SK-N-SH treated with all-trans-retinoic acid at 6 μM for 48 hours (cell line): ENCODE measurements at regions not wholly inside any gene's neighbourhood (a gene's known extent, or its start where the extent isn't known, plus 50 kb on each side); places are given as distances from the start of the nearest gene placed in this dataset.

ENCODE experiments used
- ATAC-seq: fragments of 200-7000 bp; cut with Tn5 transposase; 3 replicates; pipeline ENCODE4 v1.9.1; 2020; ENCODE audit warnings: mild to moderate bottlenecking, moderate library complexity
- ARNTL ChIP-seq: fragments of 450-650 bp; formaldehyde crosslinking; IDR thresholded peaks from 2 replicates; pipeline ENCODE4 v1.5.0; 2020; ENCODE audit warnings: low read depth, mild to moderate bottlenecking, moderate library complexity, borderline replicate concordance
- BACH2 ChIP-seq: fragments of 250-450 bp; sonication (Bioruptor Pico); IDR thresholded peaks from 2 replicates; pipeline ENCODE4 v1.9.0; 2021; ENCODE audit warnings: mild to moderate bottlenecking, borderline replicate concordance
- CSDC2 ChIP-seq: fragments of 250-450 bp; sonication (Bioruptor Pico); IDR thresholded peaks from 2 replicates; pipeline ENCODE4 v1.5.0; 2020; ENCODE audit warnings: mild to moderate bottlenecking, moderate library complexity
- ESRRG ChIP-seq: fragments of 250-450 bp; sonication (Bioruptor Pico); IDR thresholded peaks from 2 replicates; pipeline ENCODE4 v1.6.1; 2021; ENCODE audit warnings: mild to moderate bottlenecking
- GLIS3 ChIP-seq: fragments of 250-450 bp; sonication (Bioruptor Pico); IDR thresholded peaks from 2 replicates; pipeline ENCODE4 v1.5.0; 2020; ENCODE audit warnings: mild to moderate bottlenecking, moderate library complexity
- ISL1 ChIP-seq: fragments of 250-450 bp; sonication (Bioruptor Pico); IDR thresholded peaks from 2 replicates; pipeline ENCODE4 v2.1.2; 2022; ENCODE audit warnings: mild to moderate bottlenecking, moderate library complexity
- OSR1 ChIP-seq: fragments of 250-450 bp; sonication (Bioruptor Pico); IDR thresholded peaks from 2 replicates; pipeline ENCODE4 v1.8.0; 2022; ENCODE audit warnings: moderate library complexity, mild to moderate bottlenecking, inconsistent platforms
- PPARA ChIP-seq: fragments of 250-450 bp; sonication (Bioruptor Pico); IDR thresholded peaks from 2 replicates; pipeline ENCODE4 v1.5.0; 2020; ENCODE audit warnings: mild to moderate bottlenecking, borderline replicate concordance
- RARB ChIP-seq: fragments of 250-450 bp; sonication (Bioruptor Pico); IDR thresholded peaks from 2 replicates; pipeline ENCODE4 v1.8.0; 2021; ENCODE audit warnings: mild to moderate bottlenecking, moderate library complexity
- SNAI2 ChIP-seq: fragments of 250-450 bp; sonication (Bioruptor Pico); IDR thresholded peaks from 2 replicates; pipeline ENCODE4 v1.5.0; 2020; ENCODE audit warnings: mild to moderate bottlenecking, moderate library complexity
- TCF4 ChIP-seq: fragments of 250-450 bp; sonication (Bioruptor Pico); IDR thresholded peaks from 2 replicates; pipeline ENCODE4 v1.8.0; 2021; ENCODE audit warnings: mild to moderate bottlenecking, moderate library complexity, borderline replicate concordance
- TOX ChIP-seq: fragments of 250-450 bp; sonication (Bioruptor Pico); IDR thresholded peaks from 2 replicates; pipeline ENCODE4 v1.8.0; 2021; ENCODE audit warnings: mild to moderate bottlenecking, moderate library complexity, borderline replicate concordance
- ZFP3 ChIP-seq: fragments of 250-450 bp; sonication (Bioruptor Pico); IDR thresholded peaks from 2 replicates; pipeline ENCODE4 v1.5.0; 2020; ENCODE audit warnings: mild to moderate bottlenecking, moderate library complexity
- ZFP30 ChIP-seq: fragments of 450-650 bp; formaldehyde crosslinking; IDR thresholded peaks from 2 replicates; pipeline ENCODE4 v1.5.0; 2022; ENCODE audit warnings: mild to moderate bottlenecking, moderate library complexity
- ZNF565 ChIP-seq: fragments of 450-650 bp; formaldehyde crosslinking; conservative IDR thresholded peaks from 2 replicates; pipeline ENCODE4 v1.5.0; 2020; ENCODE audit warnings: low read depth, mild to moderate bottlenecking, moderate library complexity
- ZNF70 ChIP-seq: fragments of 450-650 bp; formaldehyde crosslinking; IDR thresholded peaks from 2 replicates; pipeline ENCODE4 v1.5.0; 2020; ENCODE audit warnings: mild to moderate bottlenecking, moderate library complexity
- ZNF8 ChIP-seq: fragments of 450-650 bp; formaldehyde crosslinking; IDR thresholded peaks from 2 replicates; pipeline ENCODE4 v1.5.0; 2020; ENCODE audit warnings: mild to moderate bottlenecking, moderate library complexity
- TF ChIP-seq, protein P1 (sequence below): fragments of 250-450 bp; sonication (Bioruptor Pico); IDR thresholded peaks from 2 replicates; pipeline ENCODE4 v1.8.0; 2021; ENCODE audit warnings: low read depth, mild to moderate bottlenecking, moderate library complexity, borderline replicate concordance
- TF ChIP-seq, protein P2 (sequence below): fragments of 250-450 bp; sonication (Bioruptor Pico); IDR thresholded peaks from 2 replicates; pipeline ENCODE4 v1.5.1; 2021; ENCODE audit warnings: mild to moderate bottlenecking, moderate library complexity
- TF ChIP-seq, protein P3 (sequence below): fragments of 250-450 bp; sonication (Bioruptor Pico); IDR thresholded peaks from 2 replicates; pipeline ENCODE4 v1.5.0; 2020; ENCODE audit warnings: mild to moderate bottlenecking, moderate library complexity
- TF ChIP-seq, protein P4 (sequence below): fragments of 250-450 bp; sonication (Bioruptor Pico); IDR thresholded peaks from 2 replicates; pipeline ENCODE4 v1.5.1; 2020; ENCODE audit warnings: low read depth, mild to moderate bottlenecking, moderate library complexity
- TF ChIP-seq, protein P5 (sequence below): fragments of 250-450 bp; sonication (Bioruptor Pico); IDR thresholded peaks from 2 replicates; pipeline ENCODE4 v1.8.0; 2020; ENCODE audit warnings: mild to moderate bottlenecking, moderate library complexity, borderline replicate concordance

DNA sequence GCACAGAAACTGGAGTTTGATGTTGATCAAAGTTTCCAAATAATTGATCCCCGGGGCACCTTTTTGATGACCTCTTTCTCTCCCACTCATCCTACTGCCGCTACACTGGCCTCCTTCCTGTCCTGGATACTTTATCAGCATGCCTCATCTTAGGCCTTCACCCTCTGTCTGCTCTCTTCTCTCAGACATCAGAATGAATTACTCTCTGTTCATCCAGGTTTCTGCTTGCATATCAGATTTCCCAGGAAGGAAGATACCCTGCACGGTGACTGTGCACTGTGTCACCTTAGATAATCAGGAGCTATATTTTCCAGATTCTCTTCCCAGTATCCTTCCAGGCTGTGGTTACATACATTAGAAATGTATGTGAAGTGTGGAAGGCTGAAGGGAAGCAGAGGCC is 397.0 kb downstream of the DIRAS2 start:
- TF ChIP-seq, protein P1, sequence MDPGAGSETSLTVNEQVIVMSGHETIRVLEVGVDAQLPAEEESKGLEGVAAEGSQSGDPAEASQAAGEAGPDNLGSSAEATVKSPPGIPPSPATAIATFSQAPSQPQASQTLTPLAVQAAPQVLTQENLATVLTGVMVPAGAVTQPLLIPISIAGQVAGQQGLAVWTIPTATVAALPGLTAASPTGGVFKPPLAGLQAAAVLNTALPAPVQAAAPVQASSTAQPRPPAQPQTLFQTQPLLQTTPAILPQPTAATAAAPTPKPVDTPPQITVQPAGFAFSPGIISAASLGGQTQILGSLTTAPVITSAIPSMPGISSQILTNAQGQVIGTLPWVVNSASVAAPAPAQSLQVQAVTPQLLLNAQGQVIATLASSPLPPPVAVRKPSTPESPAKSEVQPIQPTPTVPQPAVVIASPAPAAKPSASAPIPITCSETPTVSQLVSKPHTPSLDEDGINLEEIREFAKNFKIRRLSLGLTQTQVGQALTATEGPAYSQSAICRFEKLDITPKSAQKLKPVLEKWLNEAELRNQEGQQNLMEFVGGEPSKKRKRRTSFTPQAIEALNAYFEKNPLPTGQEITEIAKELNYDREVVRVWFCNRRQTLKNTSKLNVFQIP (CRISPR knock-in tag) = no peak
- TF ChIP-seq BACH2 (no peak), ISL1 (CRISPR knock-in tag) (no peak), SNAI2 (CRISPR knock-in tag) (no peak), ARNTL (CRISPR knock-in tag) (no peak), PPARA (CRISPR knock-in tag) (no peak), ZFP3 (no peak), OSR1 (CRISPR knock-in tag) (no peak)
- TF ChIP-seq, protein P2, sequence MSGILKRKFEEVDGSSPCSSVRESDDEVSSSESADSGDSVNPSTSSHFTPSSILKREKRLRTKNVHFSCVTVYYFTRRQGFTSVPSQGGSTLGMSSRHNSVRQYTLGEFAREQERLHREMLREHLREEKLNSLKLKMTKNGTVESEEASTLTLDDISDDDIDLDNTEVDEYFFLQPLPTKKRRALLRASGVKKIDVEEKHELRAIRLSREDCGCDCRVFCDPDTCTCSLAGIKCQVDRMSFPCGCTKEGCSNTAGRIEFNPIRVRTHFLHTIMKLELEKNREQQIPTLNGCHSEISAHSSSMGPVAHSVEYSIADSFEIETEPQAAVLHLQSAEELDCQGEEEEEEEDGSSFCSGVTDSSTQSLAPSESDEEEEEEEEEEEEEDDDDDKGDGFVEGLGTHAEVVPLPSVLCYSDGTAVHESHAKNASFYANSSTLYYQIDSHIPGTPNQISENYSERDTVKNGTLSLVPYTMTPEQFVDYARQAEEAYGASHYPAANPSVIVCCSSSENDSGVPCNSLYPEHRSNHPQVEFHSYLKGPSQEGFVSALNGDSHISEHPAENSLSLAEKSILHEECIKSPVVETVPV (CRISPR knock-in tag) = no peak
- no peak for ATAC-seq

DNA sequence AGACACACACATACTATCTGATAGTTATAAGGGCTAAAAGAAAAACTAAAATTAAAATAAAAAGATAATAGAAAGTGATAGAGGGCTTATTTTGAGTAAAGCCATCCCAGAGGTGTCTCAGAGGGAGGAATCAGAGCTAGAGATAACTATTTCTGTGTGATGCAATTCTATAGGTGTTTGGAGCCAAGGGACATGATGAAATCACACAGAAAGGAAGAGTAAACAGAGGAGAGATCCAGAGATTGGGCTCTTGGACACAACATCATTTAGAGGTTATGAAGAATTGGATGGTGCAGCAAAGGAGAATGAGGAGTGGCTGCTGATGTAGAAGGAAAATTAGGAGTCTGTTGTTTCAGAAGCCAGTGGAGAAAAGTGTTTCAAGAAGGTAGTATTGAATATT is 393.5 kb downstream of the DIRAS2 start:
- TF ChIP-seq TOX = no peak
- TF ChIP-seq ZFP30 (CRISPR knock-in tag) = no peak
- TF ChIP-seq PPARA (CRISPR knock-in tag) = no peak
- no peak for TF ChIP-seq ESRRG (CRISPR knock-in tag)
- no peak for TF ChIP-seq OSR1 (CRISPR knock-in tag)
- no peak for TF ChIP-seq TCF4
- no peak for TF ChIP-seq CSDC2
- TF ChIP-seq ZNF70 (CRISPR knock-in tag) = no peak
- no peak for TF ChIP-seq GLIS3
- TF ChIP-seq, protein P1 (CRISPR knock-in tag) = no peak
- no peak for TF ChIP-seq ZNF565 (CRISPR knock-in tag)
- TF ChIP-seq, protein P3, sequence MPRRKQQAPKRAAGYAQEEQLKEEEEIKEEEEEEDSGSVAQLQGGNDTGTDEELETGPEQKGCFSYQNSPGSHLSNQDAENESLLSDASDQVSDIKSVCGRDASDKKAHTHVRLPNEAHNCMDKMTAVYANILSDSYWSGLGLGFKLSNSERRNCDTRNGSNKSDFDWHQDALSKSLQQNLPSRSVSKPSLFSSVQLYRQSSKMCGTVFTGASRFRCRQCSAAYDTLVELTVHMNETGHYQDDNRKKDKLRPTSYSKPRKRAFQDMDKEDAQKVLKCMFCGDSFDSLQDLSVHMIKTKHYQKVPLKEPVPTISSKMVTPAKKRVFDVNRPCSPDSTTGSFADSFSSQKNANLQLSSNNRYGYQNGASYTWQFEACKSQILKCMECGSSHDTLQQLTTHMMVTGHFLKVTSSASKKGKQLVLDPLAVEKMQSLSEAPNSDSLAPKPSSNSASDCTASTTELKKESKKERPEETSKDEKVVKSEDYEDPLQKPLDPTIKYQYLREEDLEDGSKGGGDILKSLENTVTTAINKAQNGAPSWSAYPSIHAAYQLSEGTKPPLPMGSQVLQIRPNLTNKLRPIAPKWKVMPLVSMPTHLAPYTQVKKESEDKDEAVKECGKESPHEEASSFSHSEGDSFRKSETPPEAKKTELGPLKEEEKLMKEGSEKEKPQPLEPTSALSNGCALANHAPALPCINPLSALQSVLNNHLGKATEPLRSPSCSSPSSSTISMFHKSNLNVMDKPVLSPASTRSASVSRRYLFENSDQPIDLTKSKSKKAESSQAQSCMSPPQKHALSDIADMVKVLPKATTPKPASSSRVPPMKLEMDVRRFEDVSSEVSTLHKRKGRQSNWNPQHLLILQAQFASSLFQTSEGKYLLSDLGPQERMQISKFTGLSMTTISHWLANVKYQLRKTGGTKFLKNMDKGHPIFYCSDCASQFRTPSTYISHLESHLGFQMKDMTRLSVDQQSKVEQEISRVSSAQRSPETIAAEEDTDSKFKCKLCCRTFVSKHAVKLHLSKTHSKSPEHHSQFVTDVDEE = no peak
- no peak for TF ChIP-seq SNAI2 (CRISPR knock-in tag)
- TF ChIP-seq ARNTL (CRISPR knock-in tag) = no peak
- TF ChIP-seq, protein P4, sequence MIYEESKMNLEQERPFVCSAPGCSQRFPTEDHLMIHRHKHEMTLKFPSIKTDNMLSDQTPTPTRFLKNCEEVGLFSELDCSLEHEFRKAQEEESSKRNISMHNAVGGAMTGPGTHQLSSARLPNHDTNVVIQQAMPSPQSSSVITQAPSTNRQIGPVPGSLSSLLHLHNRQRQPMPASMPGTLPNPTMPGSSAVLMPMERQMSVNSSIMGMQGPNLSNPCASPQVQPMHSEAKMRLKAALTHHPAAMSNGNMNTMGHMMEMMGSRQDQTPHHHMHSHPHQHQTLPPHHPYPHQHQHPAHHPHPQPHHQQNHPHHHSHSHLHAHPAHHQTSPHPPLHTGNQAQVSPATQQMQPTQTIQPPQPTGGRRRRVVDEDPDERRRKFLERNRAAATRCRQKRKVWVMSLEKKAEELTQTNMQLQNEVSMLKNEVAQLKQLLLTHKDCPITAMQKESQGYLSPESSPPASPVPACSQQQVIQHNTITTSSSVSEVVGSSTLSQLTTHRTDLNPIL (CRISPR knock-in tag) = no peak
- TF ChIP-seq, protein P5, sequence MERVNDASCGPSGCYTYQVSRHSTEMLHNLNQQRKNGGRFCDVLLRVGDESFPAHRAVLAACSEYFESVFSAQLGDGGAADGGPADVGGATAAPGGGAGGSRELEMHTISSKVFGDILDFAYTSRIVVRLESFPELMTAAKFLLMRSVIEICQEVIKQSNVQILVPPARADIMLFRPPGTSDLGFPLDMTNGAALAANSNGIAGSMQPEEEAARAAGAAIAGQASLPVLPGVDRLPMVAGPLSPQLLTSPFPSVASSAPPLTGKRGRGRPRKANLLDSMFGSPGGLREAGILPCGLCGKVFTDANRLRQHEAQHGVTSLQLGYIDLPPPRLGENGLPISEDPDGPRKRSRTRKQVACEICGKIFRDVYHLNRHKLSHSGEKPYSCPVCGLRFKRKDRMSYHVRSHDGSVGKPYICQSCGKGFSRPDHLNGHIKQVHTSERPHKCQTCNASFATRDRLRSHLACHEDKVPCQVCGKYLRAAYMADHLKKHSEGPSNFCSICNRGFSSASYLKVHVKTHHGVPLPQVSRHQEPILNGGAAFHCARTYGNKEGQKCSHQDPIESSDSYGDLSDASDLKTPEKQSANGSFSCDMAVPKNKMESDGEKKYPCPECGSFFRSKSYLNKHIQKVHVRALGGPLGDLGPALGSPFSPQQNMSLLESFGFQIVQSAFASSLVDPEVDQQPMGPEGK = no peak
- no peak for TF ChIP-seq ZNF8 (CRISPR knock-in tag)
- no peak for TF ChIP-seq RARB
- TF ChIP-seq ISL1 (CRISPR knock-in tag) = no peak
- ATAC-seq = no peak
